GM19239 (cell line): ENCODE measurements at regions not wholly inside any gene's neighbourhood (a gene's known extent, or its start where the extent isn't known, plus 50 kb on each side); places are given as distances from the start of the nearest gene placed in this dataset.
"Not testable (repeated sequence)": the region's sequence is repeated elsewhere in the genome, so short reads cannot be mapped to it uniquely, and the experiment has no call there.

Source experiments
- DNase-seq: peaks from one replicate; pipeline ENCODE4 v3.0.0; 2011; ENCODE audit warnings: low spot score; ENCODE audit not compliant: insufficient read length
- FAIRE-seq: peaks from 2 replicates; lab custom pipeline; 2011; peaks lifted over from hg19 to GRCh38; lab: Jason Lieb, UNC

DNA sequence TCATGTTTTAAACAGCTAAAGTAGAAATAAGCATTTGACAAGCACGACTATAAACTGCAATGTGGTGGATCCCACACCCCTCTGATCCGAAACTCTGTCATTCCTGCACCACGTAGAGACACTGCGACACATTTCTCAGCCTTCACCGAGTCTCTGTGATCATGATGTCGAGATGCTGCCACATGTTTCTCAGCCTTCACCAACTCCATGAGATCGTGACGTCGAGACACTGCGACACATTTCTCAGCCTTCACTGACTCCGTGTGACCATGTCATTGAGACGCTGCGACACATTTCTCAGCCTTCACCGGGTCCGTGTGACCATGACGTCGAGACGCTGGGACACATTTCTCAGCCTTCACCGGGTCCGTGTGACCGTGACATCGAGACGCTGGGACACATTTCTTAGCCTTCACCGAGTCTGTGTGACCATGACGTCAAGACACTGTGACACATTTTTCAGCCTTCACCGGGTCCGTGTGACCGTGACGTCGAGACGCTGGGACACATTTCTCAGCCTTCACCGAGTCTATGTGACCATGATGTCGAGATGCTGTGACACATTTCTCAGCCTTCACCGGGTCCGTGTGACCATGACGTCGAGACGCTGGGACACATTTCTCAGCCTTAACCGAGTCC, 143.0 kb downstream of the TTLL2 start:
- FAIRE-seq (no peak), DNase-seq (no peak)

DNA sequence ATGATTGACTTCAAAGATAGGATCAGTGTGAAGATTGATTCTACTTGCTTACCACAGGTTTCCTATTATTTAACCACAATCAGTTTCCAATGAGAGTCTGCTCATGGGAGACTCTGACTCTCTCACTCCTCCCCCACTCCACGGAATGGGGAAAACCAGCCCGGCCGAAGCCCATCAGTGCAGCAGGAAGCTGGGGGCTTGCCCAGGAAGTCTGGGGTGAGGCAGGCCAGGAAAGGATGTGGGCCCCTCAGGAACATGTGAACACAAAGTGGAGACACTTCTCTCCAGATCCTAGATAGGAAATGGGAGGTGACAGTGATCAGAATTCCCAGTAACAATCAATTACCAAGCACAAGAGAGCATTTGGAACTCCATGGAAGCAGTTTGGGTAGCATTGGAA, 144.2 kb downstream of the TTLL2 start:
- FAIRE-seq, result no peak
- DNase-seq, result no peak

DNA sequence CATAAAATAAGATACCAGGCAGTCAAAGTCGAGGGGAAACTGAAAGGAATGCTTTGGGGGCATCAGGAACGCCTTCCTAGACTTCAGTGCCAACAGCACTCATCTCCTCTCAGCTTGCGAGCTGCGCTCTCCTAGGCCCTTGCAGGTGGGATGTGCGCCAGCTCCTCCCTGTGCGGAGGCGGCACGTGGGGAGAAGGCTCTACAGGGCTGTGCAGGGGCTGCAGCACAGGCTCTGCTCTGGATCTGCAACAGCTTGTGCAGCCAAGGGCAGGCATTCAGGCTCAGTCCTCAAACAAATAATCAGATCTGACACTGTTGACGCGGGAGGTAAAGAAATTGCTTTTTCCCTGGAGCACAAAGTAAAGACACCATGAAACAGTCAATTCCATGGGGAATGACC, 144.8 kb downstream of the TTLL2 start:
- DNase-seq (no peak), FAIRE-seq (no peak)

DNA sequence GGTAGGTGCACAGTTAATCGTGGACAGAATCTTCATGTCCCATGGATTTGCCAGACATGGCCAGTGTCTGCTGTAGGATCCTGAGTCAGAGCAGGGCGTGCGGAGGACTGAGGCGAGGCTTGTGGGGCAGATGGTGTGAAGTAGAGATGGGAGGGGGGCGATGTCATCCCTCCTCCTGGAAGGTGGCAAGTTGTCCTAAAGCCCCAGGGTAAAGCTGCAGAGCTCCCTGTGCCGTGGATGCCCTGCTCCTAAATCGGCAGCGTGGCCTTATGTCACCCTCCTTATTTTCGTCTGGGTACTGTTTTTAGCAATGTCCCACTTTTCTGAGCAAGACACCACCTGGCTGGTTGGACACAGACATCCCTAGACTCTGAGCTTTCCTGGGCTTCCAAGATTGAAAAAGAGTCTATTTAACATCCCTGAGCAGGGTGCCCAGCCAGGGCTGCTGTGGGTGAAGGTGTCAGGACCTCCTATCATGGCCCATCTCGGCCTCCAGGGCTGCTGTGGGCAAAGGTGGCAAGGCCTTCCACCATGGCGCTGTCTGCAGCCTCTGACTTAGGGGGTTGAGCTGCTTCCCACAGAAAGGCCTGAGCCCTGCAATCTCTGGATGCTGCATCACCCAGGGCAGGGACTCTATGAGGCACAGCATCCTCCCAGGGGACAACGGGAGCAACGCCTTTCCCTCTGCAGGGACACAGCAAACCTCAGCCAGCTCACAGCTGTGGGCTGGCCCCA, 145.4 kb downstream of the TTLL2 start:
- FAIRE-seq (no peak), DNase-seq (no peak)

DNA sequence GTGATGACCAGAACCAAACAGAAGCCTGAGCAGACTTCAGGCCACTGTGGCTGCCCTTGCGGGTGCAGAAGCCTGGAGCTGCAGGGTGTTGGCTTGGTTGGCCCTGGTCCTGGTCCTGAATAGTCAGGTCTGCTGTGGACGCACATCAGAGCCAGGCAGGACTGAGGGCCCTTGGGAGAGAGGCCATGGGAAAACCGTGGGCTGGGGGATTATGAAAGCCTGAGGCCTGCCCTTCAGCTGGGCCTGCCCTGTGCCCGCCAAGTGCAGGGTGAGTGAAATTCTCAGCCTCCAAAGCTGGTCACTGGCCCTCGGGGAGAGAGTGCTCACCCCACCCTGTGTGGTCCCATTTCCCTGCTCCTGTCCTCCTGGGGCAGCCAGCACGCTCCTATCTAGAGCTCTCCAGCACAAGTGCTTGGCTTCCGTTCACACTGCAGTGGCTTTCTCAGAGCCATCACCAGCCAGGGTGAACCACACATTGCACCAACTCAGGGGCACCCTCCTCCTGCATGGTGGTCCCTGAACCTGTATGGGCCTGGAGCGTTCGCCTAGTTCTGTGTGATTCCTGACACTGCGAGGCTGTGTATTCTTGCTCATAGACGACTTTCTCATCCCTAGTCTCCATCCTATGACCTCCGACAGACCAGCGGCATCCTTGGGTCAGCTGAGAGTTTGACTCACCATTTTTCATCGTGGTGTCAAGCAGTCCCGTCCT, 146.1 kb downstream of the TTLL2 start:
- FAIRE-seq (no peak), DNase-seq (no peak)

DNA sequence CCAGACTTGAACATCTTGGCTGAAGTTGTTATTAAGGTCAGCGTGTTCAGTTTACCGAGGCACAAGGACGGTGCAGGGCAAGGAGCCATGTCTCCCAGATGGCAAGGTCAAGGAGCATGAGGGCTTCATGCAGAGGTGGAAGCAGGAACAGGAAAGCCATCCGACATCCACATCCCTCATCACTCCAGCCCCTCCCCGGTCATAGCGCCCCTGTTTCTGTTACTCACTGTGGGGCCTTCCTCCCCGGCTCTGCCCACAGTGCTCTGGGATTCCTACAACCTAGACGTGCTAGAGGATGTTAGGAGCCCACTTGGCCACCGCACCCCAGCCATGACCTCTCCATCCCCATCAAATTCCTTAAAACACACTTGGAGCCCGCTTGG, 146.7 kb downstream of the TTLL2 start:
- no peak for DNase-seq
- FAIRE-seq, result no peak

DNA sequence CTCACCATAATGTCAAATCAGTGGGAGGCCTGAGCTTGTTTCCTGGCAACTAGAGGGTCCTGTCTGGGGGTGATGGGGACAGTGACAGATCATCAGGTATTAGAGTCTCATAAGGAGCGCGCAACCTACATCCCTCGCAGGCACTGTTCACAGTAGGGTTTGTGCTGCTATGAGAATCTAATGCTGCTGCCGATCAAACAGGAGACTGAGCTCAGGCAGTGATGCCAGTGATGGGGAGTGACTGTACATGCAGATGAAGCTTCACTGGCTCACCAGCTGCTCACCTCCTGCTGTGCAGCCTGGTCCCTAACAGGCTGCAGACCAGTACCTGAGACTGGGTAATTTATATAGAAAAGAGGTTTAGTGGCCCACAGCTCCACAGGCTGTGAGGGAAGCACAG, 147.3 kb downstream of the TTLL2 start:
- DNase-seq (no peak), FAIRE-seq (no peak)

DNA sequence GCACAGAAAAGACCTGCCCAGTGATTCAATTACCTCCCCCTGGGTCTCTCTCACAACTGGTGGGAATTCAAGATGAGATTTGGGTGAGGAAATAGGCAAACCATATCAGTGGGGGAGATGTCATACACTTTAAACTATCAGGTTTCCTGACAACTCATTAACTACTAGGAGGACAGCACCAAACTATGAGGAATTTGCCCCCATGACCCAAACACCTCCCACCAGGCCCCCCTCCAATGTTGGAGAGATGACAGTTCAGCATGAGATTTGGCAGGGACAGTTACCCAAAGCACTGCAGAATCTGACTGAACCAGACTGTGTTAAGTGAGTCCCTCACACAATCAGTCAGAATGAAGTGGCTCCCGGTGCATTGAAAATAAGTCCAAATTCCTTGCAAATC, 148.0 kb downstream of the TTLL2 start:
- DNase-seq, result no peak
- no peak for FAIRE-seq

DNA sequence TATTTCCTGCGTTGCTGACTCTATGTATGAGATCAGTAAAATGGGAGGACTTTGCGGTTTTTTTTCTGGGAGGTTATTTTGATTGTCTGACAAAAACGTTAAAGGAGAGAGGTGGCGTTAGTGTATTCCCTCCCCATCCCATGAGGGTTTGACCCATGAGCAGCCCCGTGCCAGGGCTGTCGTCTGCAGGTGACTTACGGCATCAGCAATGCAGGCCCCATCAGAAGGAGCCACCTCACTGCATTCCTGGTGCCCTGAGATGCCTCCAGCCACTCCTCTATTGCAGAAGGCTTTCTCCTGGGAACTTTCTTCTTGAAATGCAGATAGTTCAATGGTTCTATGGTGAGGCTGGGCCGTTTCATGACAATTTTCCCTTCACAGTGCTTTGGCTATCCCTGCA, 149.3 kb downstream of the TTLL2 start:
- FAIRE-seq, result no peak
- no peak for DNase-seq

DNA sequence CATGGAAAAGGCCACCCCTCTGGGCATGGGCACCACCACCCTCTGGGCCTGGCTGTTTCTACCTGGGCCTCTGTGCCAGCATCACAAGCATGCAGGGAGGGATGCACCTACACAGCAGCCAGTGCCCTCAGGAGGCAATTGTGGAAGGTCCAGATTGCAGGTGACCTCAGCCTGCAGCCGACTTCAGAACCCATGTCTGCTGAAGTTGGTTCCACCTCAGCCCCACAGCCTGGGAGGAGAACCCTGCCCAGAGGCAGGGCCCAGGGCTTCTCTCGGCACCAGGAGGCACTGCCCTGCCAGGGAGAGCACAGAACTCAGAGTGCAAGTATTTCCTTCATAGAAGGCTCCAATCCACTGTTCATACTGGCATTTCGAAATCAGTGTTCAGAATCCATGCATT, 149.8 kb downstream of the TTLL2 start:
- no peak for FAIRE-seq
- no peak for DNase-seq

DNA sequence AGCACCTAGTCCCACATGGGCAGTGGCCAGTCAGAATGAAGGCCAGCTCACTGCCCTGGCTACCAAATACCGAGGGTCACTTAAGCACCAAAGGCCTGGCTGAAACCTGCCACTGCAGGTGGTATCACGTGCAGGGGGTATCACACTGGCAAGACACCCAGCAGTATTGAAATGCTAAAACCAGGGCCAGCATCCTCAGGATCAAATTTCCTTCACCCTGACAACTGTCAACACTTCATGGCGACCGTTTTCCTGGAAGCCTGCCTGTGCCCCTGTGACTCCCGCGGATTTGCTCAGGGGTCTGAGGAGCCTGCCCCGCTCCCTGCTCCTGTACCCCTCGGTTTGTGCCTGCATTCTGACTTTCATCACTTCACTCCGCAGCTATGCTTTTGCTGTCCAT, 151.1 kb downstream of the TTLL2 start:
- DNase-seq, result no peak
- no peak for FAIRE-seq

DNA sequence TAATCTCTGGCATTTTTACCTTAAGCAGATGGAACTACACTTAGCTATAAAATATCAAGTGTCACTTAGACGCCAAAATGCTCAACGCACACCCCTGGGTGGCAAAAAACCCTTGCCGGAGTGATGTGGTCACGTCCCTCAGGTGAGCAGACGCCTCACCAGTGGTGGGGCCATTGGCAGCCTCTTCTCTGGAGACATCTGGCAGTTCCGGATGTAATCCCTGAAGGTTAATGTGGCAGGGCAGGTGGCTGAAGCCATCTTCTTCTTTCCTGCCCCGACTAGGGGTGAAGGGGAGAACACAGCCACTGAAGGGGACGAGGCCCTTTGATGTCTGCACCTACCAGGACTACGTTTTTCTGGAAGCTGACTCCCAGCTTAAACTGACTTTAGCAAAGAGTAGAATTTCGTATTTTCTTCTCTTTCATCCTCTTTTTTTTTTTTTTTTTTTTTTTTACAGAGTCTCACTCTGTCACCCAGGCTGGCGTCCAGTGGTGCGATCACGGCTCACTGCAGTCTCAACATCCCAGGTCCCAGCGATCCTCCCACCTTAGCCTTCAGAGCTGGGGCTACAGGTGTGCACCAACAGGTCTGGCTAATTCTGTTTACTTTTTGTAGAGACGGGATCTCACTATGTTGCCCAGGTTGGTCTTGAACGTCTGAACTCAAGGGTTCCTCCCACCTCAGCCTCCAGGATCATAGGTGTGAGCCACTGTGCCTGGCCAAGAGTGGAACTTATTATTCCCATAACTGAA, 152.1 kb downstream of the TTLL2 start:
- FAIRE-seq (no peak), DNase-seq (no peak)

DNA sequence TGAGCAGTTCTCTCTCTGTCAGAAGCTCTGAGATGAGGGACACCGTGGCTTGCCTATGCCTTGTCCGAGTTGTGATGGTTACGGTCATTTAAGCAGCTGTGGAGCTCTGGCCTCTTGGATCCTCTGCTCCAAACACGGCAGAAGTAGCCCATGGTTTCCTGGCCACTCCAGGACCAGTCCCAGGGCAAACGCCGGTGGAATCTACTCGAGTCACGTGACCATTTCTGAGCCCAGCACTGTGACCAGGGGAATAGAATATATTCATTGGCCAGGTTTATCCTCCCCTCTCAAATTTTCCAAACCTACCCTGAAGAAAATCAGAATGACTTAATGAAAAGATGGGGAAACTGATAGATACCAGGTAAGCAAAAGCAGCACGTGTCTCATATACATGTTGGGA, 152.8 kb downstream of the TTLL2 start:
- DNase-seq (no peak), FAIRE-seq (no peak)

DNA sequence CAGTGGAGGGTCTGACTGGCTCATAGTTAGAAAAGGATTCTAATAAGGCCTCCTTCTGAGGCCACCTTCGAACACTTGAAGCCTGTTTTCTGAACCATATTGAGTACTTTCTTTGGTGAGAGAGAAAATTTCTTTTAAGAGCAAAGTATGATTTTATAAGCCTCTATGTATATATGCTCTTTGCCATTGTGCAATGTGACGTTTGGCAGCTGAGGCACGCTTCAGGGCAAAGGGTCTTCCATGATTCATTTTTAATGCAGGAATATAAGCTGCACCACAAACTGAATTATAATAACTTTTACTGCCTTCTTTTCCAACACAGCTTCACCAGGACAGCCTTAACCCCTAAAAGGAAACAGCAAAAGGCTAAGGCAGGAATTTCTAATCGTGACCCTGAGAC, 154.4 kb downstream of the TTLL2 start:
- no peak for FAIRE-seq
- no peak for DNase-seq

DNA sequence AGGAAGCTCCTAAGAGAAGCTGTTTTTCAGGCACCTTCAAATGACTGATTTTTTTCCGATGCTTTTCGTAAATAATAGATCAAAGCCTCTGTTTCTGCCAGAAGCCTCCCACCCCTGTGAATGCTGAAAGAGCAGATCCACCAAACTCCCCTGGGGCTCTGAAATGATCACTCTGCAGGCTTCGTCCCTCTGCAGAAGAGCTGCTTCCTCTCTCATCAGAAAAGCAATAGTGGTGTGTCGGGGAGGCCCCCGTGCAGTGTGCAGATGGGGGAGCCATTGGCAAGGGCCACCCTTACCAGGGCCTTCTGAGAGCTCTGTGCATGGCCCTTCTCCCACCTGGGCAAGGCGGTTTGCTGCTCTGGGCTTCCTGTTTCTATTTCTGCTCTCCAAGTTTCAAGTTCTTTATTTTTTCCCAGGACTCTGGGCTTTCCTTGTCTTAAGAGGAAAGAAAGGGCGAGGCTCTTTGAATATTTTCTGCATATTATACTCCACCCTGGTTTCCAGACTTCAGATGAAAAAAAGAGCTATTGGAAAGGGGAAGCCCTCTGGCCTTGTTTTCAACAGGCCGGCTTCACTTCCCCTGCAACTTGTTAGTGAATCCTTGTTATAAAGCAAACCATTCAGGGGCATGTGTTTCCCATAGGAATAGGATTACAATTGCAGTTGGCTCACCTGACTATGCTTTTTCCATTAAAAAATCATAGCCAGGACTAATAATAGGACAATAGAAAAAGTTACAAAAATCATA, 155.2 kb downstream of the TTLL2 start:
- no peak for FAIRE-seq
- DNase-seq, result no peak

DNA sequence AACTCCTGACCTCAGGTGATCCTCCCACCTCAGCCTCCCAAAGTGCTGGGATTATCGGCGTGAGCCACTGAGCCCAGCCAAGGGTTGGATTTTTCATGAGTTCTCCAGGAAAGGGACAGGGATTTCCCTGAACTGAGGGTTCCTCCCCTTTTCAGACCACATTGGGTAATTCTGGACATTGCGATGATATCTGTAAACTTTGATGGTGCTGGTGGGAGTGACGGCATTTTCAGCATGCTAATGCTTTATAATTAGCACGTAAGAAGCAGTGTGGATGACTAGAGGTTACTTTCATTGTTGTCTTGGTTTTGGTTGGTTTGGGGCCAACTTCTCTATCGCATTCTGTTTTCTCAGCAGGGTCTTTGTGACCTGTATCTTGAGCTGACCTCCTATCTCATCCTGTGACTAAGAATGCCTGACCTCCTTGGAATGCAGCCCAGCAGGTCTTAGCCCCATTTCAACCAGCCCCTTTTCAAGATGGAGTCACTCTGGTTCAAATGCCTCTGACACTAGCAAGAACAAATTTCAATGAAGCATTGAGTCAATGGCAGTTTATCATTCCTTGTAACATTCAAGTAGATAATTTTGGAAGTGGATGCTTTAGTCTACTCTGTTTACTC, 156.5 kb downstream of the TTLL2 start:
- no peak for DNase-seq
- no peak for FAIRE-seq

DNA sequence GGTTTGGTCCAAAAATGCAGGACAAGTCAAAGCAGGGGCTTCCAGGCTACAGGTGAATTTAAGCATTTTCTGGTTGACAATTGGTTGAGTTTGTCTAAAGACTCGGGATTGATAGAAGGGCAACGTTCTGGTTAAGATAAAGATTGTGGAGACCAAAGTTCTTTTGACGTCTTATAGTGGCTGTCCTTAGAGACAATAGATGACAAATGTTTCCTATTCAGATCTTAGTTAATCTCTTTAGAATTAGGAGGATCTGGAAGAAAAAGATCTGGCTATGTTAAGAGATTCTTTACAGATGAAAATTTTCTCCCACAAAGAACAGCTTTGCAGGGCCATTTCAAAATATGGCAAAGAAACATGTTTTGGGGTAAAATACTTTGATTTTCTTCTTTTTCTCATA, 157.9 kb downstream of the TTLL2 start:
- not testable (repeated sequence) for FAIRE-seq, DNase-seq

DNA sequence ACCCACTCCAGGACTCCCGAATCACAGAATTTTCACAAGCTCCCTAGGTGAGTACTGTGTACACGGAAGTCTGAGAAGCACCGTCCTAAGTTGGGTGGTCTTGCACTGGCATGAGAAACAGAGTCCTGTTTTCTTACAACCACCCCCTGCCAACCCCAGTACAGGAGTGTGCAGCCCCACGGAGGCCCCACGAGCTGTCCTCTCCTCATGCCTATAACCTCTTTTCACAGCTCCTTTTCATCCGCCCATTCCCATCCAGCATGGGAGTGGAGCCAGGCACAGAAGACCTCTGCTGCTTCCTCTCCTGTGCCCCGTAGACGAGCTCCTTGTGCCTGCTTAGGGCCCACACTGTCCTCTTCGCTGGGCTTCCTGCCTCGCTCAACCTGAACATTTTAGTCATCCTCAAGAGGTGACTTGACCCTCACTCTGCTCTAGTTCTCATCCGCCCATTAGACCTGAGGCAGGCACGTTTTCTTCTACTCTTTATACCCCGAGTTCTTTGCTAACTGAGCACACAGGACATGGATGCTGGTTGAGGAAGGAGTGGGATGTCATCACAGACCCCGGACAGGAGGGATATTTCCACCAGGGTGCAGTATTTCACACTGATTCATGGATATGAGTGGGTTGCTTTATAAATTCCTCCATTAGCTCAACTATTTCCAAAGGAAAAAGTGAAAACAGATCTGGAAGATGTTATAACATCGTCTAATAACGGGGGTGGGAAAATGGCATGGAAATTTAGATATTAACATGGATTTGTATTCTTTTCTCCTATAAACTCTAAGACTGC, 160.5 kb downstream of the TTLL2 start:
- FAIRE-seq (peak; percentile 28), DNase-seq (no peak)
